NCI-H82 (cell line): ENCODE measurements at regions not wholly inside any gene's neighbourhood (a gene's known extent, or its start where the extent isn't known, plus 50 kb on each side); places are given as distances from the start of the nearest gene placed in this dataset.
A peak's percentile ranks its signal among the peaks of the same experiment; 100 is the strongest.
"Not testable (repeated sequence)": the region's sequence is repeated elsewhere in the genome, so short reads cannot be mapped to it uniquely, and the experiment has no call there.

Experiments
- DNase-seq: peaks from one replicate; lab custom pipeline; 2025; lab: John Stamatoyannopoulos, UW

DNA sequence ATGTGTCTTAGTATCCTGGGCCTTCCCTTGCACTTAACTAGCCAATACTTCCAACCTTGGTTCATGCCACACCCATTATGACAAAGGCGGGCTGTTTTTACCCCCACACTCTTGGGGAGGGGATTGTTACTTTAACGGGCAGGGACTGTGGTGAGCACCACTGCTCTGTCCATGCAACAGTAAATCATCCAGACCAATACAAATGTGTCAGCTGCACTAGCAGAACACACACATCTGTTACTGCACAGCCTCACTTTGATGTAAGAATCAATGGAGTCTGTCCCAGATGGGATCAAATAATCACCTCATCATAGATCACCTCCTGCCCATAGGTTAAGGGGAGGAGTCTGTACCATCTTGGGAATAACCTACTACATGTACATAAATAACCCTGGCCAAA is 58.1 kb downstream of the NPAP1 start:
- DNase-seq, result no peak

DNA sequence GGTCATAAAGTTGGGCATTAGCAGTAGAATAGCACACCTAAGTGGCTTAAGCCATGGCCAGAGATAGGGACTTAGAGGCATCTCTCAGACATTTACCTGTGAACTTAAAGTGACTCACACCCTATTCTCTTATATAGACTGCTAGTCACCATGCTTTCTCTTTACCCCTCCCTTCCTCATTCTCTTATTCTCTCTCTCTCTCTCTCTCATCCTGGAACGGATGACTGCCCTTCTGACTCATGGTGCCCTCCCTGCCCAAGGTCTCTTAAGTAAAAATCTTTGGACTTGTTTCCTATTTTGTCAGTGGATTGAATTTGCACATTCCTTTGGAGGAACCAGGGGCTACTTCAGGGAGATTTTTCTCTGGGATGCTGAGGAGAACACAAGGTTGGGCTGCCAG is 58.8 kb downstream of the NPAP1 start:
- DNase-seq, result no peak

DNA sequence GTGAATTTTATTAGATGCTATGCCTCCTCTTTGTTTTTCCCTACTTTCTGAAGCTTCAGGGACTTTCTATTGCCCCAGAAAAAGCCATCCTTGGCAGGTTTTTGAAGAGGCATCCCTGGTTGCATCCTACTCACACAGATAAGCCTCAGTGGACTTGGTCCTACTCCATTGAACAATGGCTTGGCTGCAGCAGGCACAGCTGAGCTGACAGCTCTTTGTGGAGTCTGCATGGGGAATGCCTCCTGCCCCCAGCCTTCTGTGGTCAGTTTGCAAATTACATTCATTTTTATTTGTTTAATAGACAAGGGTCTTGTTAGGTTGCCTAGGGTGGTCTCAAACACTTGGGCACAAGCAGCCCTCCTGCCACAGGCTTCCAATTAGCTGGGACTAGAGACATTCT is 69.7 kb downstream of the NPAP1 start:
- no peak for DNase-seq

DNA sequence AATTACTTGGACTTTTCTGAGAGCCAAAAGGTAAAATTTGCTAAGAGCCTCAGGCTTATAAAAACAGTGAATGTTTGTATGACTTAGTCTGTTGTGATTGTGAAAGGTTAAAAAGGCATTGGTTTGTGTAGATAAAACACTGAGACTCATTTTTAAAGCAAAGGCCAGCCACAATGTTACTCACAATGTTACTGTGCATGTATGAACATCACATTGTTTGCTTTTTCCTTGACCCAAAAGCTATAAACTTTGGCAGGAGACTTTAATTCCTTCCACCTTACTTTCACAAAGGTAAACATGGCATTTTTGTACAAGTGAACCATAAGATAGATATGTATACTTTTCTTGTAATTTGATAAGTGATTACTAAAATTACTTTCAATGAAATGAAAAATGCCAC is 70.5 kb downstream of the NPAP1 start:
- DNase-seq, result no peak

DNA sequence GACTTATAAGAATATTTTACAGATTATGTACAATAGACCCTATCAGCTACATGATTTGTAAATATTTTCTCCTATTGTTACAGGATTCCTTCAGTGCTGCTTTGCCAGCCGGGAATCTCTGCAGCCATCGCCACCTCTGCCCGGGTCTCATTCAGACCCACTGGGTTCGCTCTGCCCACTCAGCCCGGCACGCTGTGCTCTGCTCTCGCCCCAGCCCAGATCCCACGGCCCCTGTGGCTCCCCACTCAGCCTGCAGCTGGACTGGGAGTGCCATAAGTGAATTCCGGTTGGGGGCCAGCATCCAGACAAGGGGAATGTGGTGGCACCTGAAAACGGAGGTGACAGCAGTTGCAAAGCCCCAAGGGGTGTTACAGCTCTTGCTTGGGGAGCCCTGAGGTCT is 71.8 kb downstream of the NPAP1 start:
- no peak for DNase-seq

DNA sequence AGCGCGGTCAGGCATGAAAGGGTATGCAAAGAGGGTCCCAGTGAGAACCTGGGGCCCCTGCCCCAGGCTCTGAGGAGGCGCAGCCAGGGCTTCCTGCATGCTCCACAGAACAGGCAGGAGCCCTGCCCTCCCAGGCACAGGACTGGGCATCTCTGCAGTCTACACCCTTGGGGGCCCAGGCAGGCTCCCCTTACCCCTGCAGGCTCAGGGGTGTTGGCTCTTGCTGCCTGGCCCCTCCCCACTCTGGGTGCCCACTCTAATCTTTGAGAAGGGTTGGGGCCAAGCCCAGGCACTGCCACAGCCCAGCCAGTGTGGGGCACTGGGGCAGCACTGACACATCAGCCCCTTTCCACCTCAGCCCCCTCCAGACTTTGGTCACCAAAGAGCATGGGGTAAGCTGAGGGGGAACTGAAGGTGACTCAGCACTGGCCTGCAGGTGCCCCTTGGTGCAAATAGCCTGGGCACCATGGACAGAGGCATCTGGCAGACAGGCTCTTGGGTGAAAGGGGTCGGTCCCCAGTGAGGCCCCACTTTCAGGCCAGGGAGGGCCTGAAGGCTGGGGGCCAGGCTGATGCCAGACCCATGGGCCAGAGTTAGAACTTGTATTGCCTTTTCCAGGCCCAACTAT is 73.4 kb downstream of the NPAP1 start:
- no peak for DNase-seq

DNA sequence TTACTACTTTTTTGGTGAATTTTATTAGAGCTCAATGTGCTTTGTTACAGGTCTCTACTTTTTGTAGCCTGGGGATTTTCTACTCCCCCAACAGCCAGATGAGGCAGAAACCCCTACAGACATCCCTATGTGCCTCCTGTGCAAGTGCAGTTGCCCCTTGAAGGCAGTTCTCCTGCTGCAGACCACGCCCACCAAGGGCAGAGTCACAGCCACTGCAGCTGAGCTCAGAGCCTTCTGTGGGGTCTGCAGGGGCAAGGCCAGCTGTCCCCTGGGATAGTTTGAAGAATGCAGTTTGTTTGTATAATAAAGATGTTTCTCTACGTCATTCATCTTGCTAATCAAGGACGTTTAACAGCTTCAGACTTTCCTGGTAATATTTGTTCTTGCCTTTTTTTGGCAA is 76.8 kb downstream of the NPAP1 start:
- no peak for DNase-seq

DNA sequence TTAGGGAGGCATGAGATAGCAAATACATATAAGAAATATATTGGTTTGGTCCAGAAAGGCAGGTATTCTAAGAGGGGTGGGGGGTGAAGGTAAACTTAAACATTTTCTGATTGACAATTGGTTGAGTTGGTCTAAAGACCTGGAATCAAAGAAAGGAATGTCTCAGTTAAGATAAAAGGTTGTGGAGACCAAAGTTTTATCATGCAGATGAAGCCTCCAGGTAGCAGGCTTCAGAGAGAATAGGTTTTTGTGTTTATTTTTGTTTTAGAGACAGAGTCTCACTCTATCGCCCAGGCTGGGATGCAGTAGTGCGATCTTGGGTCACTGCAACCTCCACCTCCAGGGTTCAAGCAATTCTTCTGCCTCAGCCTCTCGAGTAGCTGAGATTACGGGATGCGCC is 80.5 kb downstream of the NPAP1 start:
- DNase-seq, result no peak

DNA sequence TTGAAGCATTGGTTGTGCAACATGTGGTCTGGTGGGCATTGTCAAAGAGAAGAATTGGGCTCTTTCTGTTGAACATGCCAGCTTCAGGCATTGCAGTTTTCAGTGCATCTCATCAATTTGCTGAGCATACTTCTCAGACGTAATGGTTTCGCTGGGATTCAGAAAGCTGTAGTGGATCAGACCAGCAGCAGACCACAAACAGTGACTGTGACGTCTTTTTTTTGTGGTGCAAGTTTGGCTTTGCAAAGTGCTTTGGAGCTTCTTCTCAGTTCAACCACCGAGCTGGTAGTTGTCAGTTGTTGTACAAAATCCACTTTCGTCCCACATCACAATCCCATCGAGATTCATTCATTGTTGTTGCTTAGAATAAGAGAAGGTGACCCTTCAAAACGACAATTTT is 84.5 kb downstream of the NPAP1 start:
- no peak for DNase-seq

DNA sequence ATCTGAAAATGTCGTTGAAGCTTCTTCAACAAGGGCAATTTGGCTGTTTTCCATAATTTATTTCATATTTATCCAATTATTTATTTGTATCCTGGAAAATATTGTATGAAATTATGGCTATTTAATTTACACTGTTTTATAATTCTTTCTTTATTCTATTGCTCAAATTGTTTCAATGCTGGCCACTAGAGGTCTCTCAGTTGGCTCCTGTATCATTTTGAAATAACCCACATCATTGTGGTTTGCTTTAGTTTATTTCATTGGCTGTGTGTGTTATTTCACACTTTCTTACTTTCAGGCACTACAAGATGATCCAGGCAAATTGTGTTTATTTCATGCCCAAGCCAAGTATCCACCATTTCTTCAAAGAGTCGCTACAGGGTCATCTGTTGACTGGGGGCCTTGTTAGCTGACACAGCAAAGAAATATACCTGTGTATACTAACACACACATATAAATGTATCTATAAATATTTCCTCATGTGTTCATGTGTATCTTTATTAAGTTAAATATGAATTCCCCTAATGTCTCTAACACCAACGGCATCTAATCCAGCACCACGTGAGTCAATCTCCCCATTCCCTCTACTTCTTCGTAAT is 86.2 kb downstream of the NPAP1 start:
- DNase-seq, result no peak

DNA sequence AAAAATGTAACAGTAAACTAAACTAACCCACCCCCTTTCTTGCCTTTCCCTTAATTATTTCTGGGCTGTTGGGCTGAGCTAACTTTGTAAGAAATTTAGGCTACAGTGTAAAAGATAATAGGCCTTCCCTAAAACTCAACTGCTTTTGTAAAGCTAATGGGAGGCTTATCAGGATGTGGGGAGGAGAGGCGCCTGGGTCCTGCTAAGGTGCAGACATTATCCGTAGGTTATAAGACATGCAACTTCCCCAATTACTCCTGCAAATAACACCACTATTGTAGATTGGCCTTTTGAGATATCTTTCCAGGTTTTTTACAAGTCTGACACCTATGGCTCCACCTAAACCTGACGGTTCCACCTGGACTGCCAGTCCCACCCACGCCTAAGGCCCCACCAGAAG is 88.3 kb downstream of the NPAP1 start:
- DNase-seq, result no peak

DNA sequence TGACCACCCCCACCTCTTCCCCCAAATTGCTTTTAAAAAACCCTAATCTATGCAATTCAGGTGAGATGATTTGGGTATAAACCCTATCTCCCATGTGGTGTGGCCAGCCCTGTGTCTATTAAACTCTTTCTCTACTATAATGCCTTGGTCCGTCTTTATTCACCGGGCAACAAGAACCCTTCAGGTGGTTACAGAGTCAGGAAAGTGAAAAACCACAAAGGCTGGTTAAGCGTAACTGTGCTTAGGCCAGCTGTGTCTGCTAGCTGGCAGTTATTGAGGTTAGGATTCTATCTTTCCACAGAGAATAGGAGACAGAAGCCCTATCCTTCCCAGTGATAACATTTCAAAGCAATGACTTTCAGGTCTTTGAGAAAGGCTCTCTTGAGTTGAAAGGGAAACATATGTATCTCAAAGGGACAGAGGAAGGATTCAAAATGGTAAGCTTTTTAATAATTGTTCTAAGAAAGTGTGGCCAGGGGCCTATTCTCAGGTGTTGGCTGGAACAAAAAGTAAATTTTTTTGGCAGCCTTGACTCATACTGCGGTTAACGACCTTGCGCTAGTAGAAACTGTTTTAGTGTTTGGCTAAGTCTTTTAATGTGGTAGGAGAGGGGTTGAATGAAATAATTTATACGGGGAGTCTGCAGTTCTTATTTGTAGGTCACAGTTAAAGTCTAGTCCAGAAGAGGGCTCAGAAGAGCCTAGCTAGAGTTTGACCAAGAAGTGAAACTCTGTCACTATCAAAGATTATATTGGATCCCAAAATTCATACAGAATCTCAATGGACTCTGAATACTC is 89.0 kb downstream of the NPAP1 start:
- no peak for DNase-seq

DNA sequence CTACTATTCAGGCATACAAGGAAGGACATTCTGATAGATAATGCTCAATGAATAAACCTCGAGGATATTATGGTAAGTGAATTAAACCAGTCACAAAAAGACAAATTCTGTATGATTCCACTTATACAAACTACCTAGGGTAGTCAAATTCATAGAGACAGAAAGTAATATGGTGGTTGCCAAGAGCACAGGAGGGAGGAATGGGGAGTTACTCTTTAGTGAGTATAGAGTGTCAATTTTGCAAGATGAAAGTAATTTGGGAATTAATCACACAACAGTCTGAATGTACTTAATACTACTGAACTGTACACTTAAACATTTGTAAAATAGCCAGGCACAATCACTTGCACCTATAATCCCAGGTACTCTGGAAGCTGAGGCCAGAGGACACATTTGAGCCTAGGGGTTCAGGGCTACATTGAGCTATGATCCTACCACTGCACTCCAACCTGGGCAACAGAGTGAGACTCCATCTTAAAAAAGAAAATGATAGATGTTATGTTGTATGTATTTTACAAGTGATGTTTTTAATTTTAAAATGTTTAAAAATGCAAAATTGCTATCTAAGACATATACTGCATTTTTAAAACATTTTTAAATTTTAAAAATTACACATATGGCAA is 91.0 kb downstream of the NPAP1 start:
- no peak for DNase-seq

DNA sequence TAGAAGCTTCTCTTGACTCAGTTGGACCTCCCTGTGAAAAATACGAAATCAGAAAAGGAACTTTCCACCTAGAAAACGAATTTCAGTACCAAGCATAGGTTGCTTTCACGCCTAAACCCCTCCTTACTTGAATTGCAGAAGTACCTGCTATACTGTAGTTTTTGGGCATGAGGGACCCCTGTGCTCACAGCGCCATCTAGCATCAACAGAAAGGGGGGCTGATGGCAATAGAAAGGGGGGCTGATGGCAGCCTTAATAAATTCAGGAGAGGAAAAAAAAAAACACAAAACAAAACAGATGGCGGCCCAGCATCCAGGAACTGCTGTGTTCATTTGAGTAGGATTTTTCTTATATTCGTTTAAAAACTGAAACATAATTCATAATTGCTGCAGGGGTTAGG is 96.7 kb downstream of the NPAP1 start:
- no peak for DNase-seq

DNA sequence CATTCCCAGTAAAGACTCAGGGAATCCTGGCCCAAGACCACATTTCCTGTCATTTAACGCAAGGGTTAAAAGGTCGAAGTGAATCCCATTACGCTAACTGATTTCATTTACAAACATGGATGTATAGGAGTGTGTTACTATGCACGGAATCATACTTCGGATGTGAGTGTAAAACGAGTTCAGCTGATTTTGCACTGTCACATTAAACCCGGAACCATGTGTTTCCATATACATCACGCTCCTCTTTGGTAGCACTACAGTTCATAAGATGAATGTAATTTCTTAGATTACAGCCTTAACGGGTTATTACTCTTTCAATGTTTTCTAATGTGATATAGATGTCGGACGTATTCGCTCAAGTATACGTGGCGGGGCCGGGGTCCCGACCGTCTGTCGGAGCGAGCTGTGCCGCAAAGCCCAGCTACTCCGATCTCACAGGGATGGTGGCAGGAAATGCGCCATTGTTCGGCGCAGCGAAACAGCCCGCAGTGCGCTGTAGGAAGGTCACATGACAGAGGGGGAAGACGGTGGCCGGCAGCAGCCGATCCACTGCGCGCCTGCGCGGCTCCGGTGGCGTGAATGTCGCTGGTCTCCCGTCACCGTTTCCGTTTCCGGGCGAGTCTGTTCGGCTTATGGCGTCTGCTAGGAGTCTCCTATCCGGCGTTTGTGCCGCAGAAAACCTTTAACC is 97.3 kb downstream of the NPAP1 start:
- peak; percentile 81 for DNase-seq

DNA sequence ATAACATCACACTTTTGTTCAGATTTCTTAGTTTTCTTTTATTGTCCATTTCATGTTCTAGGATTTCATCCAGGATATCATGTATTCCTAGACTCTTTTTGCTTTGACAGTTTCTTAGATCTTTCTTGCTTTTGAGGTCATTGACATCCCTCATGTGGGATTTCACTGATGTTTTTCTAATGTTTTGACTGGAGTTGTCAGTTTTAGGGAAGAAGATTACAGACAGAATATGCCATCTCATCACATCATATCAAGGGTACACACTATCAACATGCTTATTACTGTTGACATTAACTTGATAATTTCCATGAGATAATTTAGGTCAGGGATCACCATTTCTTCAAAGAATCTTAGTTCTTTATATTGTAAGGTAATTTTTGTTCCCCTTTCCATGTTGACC is 101.7 kb downstream of the NPAP1 start:
- no peak for DNase-seq

DNA sequence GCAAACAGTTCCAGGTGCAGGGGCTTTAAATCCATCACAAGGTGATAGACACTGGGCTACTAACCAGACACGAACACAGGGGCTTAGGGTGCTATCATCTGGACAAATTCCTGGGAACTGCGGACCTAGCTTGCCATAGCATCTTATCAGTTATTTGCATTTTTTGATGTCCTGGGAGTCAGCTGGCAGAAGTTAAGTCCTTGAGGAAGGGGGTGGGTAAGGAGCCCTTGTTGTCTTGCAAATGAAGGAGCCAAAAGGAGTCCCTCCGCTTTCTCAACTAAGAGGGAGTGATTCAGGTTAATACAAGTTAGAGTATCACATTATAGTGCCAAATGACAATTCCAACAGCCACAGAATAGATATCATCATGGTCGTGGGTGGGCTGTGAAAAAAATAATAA is 108.9 kb downstream of the NPAP1 start:
- DNase-seq, result no peak

DNA sequence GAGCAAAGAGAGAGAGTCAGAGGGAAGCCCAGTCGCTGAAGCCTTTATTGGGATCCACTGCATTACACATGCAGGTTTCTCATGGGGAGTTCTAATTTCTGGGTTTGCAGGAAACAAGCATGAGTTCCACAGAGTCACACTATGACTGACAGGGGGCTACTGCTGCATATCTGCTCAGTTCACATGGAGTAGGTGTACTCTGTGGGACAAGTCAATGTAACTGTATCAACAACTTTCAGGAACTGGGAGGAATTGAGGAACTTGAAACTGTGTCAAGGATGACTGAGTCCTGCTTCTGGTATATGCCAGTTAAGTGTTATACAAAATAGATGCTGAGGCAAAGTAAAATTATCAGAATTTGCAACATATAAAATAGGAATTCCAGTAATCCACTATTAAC is 110.8 kb downstream of the NPAP1 start:
- DNase-seq, result no peak

DNA sequence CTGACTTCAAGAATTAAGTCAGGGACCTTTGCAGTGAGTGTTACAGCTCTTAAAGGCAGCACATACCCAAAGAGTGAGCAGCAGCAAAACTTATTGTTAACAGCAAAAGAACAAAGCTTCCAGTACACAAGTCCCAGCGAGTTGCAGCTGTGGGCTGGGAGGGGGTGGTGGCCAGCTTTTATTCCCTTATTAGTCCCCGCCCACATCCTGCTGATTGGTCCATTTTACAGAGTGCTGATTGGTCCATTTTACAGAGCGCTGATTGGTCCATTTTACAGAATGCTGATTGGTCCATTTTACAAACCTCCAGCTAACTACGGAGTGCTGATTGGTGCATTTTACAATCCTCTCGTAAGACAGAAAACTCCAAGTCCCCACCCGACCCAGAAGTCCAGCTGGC is 127.0 kb downstream of the NPAP1 start:
- not testable (repeated sequence) for DNase-seq

DNA sequence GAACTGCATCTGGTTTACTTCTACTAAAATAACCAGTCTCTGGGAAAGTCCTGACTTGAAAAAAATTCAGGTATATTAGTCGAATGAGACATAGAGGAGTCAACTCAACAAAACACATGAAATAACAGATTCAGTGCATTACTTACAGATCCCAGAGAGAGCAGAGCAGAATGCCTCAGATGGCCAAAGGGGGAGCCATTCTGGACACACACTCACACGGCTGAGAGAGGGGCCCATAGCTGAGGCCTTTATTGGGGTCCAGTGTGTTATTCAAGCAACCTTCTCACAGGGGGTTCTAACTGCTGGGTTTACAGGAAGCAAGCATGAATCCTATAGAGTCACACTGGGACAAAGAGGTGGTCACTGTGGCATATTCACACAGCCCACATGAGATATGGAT is 135.1 kb upstream of the SNRPN start:
- DNase-seq, result no peak

DNA sequence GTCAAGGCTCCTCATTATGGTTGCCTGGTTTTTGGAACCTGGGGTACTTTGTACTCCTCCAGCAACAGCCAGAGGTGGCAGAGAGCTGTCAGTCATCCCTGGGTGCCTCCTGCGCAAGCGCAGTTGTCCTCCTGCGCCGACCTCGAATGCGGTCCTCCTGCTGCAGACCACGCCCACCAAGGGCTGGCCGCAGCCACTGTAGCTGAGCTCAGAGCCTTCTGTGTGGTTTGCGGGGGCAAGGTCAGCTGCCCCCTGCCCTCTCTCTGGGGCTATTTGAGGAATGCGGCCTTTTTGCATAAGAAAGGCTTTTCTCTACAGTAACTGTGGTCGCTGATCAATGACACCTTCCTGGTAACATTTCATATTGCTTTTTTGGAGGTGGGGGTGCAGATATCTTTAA is 131.3 kb upstream of the SNRPN start:
- peak; percentile 54 for DNase-seq

DNA sequence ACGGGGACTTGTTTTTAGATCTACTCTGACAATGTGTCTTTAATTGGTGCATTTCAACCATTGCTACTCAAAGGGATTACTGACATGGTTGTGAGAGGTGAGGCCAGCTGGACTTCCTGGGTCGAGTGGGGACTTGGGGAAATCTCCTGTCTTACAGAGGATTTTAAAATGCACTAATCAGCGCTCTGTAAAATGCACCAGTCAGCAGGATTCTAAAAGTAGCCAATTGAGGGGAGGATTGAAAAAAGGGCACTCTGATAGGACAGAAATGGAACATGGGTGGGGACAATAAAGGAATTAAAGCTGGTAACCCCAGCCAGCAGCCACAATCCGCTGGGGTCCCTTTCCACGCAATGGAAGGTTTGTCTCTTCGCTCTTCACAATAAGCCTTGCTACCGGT is 122.5 kb upstream of the SNRPN start:
- no peak for DNase-seq

DNA sequence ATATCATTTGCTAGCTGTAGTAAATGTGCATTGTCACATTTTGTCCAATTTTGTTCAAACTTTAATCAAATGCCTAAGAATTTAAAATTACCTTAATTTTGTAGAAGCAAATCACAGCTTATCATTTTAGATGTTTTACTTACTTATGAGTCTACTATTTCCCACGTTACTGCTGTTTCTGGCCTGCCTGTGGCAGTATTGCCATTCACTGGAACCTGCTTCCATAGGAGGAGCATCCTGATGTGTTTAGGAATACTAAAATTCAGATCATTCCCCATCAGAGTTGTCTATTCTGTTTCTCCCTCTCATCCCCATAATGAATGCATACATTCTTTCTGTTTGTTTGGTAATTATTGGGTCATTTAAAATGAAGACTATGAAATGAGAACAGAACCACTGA is 119.5 kb upstream of the SNRPN start:
- DNase-seq, result no peak
